NCI-H345 treated with DMSO at 0.1 percent for 48 hours (cell line): ENCODE measurements at regions not wholly inside any gene's neighbourhood (a gene's known extent, or its start where the extent isn't known, plus 50 kb on each side); places are given as distances from the start of the nearest gene placed in this dataset.

Experiments
- DNase-seq: peaks from one replicate; lab custom pipeline; 2025; ENCODE audit not compliant: unreplicated experiment; lab: John Stamatoyannopoulos, UW

DNA sequence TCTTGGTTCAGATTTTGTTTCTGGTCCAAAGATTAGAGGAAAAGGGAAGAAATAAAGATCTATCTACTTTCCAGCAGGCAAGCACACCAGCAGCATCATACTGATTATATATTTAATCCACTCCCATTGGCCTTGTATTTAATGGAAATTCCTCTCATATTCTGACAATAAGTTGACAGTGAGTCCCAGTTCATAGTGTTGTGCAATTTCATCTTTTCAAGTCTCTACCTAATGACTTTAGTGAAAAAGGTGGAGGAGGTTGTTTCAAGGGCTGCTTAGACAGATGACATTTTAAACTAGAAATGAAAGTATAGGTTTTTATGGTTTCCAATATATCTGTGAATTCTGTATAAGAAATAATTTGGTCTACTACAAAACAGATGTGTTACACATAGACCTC is 298.6 kb downstream of the PABPC4L start:
- DNase-seq, result no peak

DNA sequence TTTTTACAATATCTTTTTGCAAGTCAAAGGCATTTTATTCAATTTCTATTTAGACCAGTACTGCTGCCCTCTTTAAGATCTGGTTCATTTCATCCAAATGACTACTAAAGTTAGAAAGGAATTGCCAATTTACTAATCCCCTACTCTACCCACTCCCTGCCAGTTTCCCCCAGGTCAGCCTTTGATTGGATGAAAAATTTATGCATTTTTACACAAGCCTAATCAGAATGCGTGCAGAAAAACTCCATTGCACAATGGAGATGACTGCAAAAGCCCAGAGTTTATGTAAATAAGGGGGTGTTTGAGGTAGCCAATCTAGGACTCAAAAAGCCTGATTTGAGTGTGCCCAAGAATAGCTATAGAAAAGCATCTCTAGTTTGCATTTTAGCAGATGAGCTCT is 310.6 kb downstream of the PABPC4L start:
- no peak for DNase-seq

DNA sequence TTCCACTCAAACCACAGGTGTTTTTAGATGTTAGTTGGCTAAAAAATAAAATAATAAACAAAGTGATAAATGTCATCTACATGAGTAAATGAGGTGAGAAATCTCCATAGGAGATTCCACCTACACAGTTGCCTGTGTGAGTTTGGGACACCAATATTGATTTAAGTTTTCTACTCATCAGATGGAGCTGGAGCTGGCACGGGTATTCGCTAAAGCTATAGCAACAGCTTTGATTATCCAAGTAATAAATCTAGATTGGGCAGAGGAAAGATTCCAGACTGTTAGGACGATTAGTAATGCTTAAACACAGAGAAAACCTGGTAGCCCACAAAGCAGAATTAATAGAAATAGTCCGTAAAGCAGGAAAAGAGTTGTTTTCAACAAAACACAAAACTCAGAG is 313.9 kb downstream of the PABPC4L start:
- DNase-seq, result no peak

DNA sequence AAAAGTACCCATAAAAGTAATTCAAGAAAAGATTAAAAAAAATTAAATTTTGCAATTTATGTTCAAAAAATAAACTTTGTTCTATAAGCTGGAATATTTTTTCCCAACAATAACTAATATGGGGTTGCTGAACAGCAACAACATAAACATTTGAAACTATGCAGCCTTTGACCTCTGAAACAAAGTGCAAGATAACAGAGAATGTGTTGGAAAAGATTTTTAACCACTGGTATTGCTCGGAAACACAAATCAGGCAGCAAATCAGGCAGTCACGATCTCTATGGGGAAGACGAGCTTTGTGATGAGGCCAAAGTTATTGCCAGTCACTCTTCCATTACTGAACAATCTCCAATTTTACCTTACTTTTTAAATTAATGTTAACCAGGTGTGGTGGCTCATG is 332.1 kb downstream of the PABPC4L start:
- DNase-seq, result no peak

DNA sequence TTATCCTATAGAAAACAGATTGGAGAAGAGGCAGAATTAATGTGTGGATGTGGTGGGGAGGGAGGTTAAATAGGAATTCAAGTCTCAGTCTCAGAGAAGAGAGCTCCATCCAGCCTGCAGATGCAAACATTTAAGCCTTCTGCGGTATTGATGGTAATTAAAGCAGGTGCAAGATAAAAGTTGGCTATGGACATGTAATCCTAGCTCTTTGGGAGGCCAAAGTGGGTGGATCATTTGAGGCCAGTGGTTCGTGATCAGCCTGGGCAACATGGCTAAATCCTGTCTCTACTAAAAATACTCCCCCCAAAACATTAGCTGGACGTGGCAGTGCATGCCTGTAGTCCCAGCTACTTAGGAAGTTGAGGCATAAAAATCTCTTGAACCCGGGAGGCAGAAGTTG is 332.7 kb downstream of the PABPC4L start:
- DNase-seq, result no peak

DNA sequence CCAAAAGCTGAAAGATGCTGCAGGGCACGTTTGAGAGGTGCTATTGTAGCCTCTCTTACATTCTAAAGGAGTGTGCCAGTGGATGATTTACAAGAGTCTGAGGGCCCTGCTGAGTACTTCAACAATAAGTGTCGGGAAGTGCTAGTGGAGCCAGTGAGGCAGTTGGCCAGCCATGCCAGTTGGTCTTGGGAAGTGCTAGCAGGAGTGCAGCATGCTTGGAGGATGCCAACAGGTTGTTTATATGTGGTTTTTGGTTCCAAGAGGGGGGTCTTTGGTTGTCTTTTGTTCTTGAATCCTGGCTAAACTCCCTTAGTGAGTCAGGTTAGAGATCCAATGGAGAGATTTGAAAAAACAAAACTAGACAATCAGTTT is 335.3 kb downstream of the PABPC4L start:
- peak; percentile 66 for DNase-seq

DNA sequence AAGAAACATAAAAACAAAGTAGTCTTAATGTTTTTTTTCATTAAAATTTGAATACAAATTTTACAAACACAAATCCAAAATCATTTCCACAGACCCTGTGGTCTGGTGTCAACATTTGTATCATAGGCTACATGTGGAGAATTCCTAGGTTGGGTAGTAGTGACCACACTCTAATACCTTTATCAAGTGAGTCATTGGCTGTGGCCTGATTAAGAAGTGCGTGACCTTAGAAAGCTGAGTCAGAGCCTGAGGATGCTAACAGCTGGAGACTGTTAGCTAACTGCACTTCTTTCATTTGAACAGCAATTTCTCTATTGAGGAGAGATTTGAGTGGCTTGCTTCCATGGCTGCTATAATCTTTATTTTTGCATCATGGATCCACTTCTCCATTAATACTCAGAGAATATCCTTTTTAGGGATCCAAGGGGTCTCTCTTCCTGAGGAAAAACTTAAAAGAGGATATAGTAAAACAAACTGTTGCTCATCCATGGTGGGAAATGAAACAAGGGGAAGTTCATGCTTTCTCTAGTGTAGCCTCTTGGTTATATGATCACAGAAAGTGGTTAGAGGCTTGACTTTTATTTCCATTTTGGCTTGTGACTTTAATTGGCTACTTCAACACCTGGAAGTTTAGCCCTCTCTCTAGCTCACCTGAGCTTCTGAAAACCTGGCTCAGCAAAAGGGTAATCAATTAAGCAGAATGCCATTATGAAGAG is 335.8 kb downstream of the PABPC4L start:
- DNase-seq, result no peak

DNA sequence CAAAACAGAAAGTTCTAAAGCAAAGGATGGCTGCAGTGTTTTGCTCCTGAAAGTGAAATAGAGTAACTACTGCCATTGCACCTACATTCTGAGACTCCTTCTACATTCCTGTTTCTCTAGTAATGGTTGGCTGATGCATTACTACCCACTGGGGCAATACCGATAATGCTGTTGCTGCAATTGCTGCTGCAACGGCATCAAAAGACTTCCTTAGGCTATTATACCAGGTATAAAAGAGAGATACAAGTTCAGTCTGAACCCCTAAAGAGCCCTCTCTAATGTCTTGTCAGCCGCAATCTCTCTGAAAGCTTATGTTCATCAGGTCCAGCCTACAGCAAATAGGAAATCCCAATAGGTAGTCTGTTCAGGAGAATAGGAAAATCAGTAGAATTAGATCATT is 338.4 kb downstream of the PABPC4L start:
- no peak for DNase-seq

DNA sequence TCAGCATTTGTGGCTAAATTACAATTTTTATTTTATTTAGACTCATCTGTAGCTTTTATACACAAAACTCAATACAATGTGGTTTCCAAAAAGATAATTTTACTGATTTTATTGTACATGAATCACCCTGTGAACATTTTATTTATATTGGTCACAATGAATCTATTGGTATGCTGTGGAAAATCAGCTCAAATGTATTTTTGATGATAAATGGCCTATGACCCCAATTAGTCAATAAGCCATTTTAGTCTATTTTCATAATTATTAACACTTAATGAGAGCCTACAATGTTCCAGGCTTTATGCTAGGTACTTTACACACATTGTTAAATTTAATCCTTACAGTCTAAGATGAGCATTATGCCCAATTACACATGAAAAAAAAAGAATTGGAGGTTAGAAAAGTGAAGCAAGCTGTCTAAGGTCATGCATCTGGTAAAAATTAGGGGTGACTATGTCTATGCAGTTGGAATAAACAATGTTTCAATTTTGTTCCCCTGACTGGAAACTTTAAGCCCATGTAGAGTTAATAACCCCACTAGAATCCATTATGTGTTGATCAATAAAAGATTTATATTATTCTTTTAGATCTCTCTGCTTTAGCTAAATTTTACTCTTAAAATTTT is 344.7 kb downstream of the PABPC4L start:
- no peak for DNase-seq

DNA sequence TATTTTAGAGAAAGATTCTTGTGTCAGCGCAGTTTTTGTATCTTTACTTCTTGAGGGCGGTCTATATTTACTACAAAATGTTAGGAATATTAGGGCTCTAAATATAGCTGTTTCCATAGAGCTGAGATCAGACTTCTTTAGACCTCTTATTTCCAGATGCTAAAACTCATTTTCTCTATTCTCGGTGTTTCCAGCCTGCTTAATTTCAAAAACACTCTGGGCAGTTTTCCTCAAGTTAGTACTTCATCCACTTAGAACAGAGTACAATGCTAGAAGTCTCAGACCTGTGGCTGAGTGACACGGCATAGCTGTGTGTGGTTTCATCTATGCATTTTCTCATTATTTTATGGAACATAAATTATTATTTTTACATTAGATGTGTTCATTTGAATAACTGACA is 346.6 kb downstream of the PABPC4L start:
- no peak for DNase-seq

DNA sequence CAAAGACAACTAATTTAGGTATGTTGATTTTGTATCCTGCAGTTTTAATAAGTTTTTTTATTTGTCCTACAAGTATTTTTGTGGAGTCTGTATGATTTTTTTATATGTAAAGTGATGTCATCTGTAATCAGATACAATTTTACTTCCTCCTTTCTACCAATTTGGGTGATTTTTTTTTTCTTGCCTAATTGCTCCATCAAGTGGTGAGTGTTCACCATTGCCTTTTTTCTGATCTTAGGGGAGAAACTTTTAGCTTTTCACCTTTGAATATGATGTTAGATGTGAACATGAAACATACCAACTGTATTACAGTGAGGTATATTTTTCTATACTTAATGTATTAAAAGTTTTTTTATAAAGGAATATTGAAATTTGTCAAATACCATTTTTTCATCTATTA is 362.3 kb downstream of the PABPC4L start:
- no peak for DNase-seq

DNA sequence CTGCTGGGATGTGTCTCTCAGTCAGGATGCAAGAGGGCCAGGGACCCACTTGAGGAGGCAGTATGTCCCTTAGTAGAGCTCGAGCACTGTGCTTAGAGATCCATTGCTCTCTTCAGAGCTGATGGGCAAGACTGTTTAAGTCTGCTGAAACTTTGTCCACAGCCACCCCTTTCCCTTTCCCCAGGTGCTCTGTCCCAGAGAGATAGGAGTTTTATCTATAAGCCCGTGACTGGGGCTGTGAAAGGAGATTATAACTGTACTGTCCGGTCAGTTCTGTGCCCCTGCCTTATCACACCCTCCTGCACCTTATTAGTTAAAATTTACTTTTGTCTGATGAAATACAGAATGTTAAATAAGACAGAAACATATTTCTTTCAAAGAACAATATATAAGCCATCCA is 378.4 kb downstream of the PABPC4L start:
- DNase-seq, result no peak

DNA sequence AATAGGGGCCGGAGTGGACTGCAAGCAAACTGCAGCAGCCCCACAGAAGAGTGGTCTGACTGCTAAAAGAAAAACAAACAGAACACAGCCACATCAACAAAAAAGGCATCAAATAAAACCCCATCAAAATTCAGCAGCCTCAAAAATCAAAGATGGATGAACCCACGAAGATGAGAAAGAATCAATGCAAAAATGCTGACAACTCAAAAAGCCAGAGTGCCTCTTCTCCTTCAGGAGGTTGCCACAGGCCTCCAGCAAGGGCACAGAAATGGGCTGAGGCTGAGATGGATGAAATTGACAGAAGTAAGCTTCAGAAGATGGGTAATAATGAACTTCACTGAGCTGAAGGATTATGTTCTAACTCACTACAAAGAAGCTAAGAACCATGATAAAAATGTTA is 388.6 kb downstream of the PABPC4L start:
- no peak for DNase-seq

DNA sequence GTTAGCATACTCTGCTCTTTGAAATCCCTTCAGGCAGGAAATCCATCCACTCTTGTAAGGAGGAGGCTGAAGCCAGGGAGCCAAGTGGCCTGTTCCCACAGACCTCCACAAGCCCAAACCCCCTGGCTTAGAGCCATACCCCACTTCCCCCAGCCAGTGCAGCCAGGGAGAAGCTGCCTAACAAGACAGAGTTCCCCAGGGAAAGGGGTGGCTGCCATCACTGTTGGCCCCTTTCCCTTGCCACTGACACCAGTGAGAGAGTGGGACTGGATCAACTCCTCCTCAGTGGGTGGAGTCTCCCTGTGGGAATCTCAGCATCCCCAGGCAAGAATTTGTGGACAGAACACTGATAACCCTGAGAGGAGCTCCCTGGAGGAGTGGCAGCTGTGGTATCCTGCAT is 389.4 kb downstream of the PABPC4L start:
- DNase-seq, result no peak

DNA sequence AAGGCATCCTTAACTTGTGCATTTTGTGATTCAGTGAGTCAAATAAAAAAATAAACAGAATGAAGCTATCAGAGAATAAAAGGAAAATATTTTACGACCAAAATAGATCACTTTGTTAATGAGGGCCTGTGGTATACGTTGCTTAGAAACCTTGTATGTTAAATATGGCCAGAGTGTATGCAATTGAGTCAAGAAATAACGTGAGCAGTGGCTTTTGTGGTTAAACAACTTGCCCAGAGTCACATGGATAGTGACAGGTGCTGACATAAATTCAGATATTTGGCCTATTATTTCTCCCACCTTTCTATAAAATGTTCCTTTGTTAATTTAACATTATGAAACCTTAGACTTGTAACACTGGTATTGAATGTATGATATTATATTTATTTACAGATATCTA is 393.4 kb downstream of the PABPC4L start:
- no peak for DNase-seq

DNA sequence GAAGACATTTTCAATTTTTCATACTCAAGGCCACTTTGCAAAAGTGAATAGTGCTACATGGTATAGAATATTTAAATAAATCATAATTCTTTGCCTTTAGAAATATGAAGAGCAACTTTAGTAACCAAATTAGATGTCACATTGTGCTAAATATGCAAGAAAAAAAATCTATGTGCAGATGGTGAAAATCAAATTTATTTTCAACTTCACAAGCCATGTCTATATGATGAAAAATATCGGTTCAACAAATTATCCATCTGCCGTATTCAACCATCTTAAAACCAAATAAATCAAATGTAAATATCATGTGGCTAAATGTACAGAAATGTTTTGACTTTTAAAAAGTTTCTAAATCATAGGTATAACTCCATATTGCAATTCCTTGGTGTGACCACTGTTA is 398.2 kb downstream of the PABPC4L start:
- no peak for DNase-seq

DNA sequence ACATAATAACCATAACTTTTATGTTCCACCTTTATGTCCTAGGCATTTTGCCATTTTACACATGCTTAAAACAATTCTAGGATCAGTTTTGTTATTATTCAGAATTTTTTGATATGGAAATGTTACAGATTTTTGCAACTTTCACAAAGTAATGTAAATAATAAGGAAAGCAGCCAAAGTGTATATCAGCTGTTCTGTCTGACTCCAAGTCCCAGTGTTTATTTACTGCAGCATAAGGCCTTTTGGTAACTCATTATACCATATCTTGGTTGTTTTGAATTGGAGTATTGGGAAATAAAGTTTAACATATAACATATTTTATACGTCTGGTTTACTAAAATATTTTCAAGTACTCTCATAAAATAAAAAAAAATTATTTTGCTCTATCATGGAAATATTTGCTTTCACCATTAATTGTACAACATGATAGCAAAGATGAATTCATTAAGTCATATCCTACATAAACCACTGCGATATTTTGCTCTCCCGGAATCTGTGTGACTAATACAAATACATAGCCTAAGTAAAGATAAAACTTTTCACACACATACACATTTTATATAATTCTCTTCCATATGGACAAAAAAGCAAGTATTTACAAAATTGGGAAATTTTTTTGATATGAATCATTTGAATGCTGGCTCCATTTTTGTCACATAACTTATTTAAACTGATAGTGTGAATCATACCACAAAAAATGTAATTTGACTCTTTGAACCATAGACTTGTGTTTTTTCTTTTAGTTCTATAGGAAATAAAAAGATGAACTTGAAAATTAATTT is 399.0 kb downstream of the PABPC4L start:
- DNase-seq, result no peak

DNA sequence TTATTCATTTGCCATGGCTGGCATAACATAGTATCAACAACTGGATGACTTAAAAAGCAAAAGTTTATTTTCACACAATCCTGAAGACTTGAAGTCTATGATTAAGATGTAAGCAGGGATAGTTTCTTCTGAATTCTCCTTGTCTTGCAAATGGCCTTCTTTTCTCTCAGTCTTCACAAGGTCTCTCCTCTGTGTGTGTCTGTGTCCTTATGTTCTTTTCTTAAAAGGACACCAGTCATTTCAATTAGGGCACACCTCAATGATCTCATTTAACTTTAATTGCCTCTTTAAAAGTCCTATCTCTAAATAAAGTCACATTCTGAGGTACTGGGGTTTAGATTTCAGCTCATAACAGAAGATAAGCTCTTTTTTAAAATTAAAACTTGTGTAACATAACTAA is 399.7 kb downstream of the PABPC4L start:
- DNase-seq, result no peak

DNA sequence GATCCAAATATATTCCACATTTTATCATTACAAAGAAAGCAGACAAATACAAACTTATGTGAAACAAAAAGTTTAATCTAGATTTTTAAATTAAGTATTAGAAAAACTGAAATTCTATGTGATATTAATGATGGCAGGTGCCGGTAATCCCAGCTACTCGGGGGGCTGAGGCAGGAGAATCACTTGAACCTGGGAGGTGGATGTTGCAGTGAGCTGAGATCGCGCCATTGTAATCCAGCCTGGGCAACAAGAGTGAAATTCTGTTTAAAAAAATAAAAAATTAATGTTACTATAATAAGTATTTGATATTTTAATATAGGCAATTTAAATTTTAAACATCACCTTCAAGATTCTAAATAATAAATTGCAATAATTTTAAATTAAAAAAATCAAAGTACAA is 400.6 kb downstream of the PABPC4L start:
- no peak for DNase-seq

DNA sequence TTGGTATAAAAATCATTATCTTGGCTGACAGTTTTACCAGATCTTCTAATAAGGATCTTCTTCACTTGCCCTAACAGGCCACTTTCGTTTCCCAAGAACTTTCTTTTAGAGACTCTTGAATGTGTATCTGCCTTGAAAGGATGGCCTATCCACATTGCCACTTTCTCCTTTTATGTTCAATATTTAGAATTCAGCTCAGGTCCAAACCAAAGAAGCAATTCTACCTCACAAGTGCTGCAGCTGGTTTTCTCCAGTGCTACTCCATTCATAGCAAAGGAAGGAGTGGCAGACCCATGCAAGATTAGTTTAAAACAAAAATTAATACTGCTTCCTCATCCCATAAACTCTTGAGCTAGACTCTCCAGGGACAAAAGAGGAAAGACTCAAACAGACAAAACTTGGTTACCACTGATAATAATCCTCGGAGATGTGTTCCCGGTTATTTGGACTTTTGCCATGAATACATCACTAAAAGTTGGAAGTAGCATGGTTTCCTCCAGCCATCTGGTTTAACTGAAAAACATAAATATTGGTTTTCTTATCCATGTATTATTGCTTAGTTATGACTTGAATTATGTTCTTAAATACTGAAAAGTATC is 401.8 kb downstream of the PABPC4L start:
- DNase-seq, result no peak

DNA sequence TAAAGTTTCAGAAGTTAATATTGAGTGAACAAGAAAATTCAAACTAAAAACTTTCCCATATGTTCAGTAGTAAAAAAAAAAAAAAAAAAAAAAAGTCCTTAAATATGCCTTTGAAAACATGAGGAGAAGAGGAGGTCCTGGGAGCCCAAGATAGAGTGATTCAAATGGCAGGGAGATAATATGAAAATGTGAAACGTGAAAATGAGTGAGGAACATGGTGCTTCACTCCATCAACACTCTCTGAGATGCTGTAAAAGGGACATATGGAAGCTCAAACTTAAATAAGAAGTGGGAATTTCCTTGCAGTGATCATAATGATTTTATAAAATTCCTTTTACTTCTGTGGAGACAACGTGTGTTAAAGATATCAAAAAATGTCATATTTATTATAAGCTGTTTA is 423.9 kb downstream of the PABPC4L start:
- no peak for DNase-seq

DNA sequence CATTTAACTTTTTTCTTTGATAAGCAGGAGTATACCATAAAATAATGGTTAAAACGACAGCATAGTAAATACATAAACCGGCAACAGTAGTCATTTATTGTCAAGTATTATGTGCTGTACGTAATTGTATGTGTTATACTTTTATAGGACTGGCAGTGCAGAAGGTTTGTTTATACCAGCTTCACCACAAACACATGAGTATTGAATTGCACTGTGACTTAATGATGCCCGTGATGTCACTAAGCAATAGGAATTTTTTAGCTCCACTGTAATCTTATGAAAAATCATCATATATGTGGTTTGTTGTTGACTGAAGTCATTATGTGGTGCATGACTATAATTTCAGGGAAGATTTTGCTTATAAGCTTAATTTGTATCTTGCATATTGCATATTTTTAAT is 424.6 kb downstream of the PABPC4L start:
- DNase-seq, result no peak
